ENCODE measurements at regions not wholly inside any gene's neighbourhood (a gene's known extent, or its start where the extent isn't known, plus 50 kb on each side); places are given as distances from the start of the nearest gene placed in this dataset.

- TF ChIP-seq CTCF (IDR thresholded peaks at IDR 0.05; ENCODE audit: insufficient read depth, low read depth, low read length) (no peak), EZH2 (IDR thresholded peaks at IDR 0.05; ENCODE audit: insufficient read depth, low read length) (no peak)
Measured at GRCh38 chr3:127408022-127408683, 120.3 kb upstream of the PRR20G start.
